GM23338 (cell line): ENCODE measurements at regions not wholly inside any gene's neighbourhood (a gene's known extent, or its start where the extent isn't known, plus 50 kb on each side); places are given as distances from the start of the nearest gene placed in this dataset.
"Not testable (repeated sequence)": the region's sequence is repeated elsewhere in the genome, so short reads cannot be mapped to it uniquely, and the experiment has no call there.

Experiments used
- ATAC-seq: fragments of 200-7000 bp; cut with Tn5 transposase; 3 replicates; pipeline ENCODE4 v1.9.1; 2020
- DNase-seq: peaks from one replicate; pipeline ENCODE4 v3.0.0-alpha.2; 2015; ENCODE audit warnings: low spot score
- H2AFZ ChIP-seq: fragments of 200-600 bp; sonication (generic); 2 replicates; pipeline ENCODE4 v1.8.0; 2016; ENCODE audit warnings: antibody characterized with exemption, mild to moderate bottlenecking, moderate library complexity
- H3F3A ChIP-seq: fragments of 200-600 bp; sonication (generic); replicated peaks from 2 replicates; pipeline ENCODE4 v1.8.0; 2017; ENCODE audit warnings: antibody characterized with exemption, mixed run types, low read depth
- H3K27ac ChIP-seq: fragments of 200-600 bp; sonication (generic); 2 replicates; pipeline ENCODE4 v1.6.1; 2016; ENCODE audit warnings: low read depth
- H3K27me3 ChIP-seq: fragments of 200-600 bp; sonication (generic); 2 replicates; pipeline ENCODE4 v1.8.0; 2016; ENCODE audit warnings: mild to moderate bottlenecking, mixed run types, moderate library complexity; ENCODE audit not compliant: insufficient read depth
- H3K36me3 ChIP-seq: fragments of 200-600 bp; sonication (generic); 2 replicates; pipeline ENCODE4 v1.8.0; 2016; ENCODE audit warnings: mild to moderate bottlenecking; ENCODE audit not compliant: insufficient read depth
- H3K4me1 ChIP-seq: fragments of 200-600 bp; sonication (generic); 2 replicates; pipeline ENCODE4 v1.8.0; 2016; ENCODE audit warnings: mild to moderate bottlenecking, moderate library complexity; ENCODE audit not compliant: insufficient read depth
- H3K4me2 ChIP-seq: fragments of 200-600 bp; sonication (generic); 2 replicates; pipeline ENCODE4 v1.7.1; 2017; ENCODE audit warnings: mixed run types
- H3K4me3 ChIP-seq: fragments of 200-600 bp; sonication (generic); 2 replicates; pipeline ENCODE4 v1.6.1; 2016; ENCODE audit warnings: mixed run types
- H3K79me2 ChIP-seq: fragments of 200-600 bp; sonication (generic); replicated peaks from 2 replicates; pipeline ENCODE4 v1.8.0; 2017; ENCODE audit warnings: mild to moderate bottlenecking; ENCODE audit not compliant: insufficient read depth
- H3K9me2 ChIP-seq: fragments of 200-600 bp; sonication (generic); 2 replicates; pipeline ENCODE4 v1.8.0; 2017; ENCODE audit not compliant: insufficient read depth
- H4K20me1 ChIP-seq: fragments of 200-600 bp; sonication (generic); replicated peaks from 2 replicates; pipeline ENCODE4 v1.8.0; 2017; ENCODE audit warnings: mild to moderate bottlenecking; ENCODE audit not compliant: insufficient read depth
- H3K27ac Mint-ChIP-seq: 2 replicates; pipeline ENCODE4 v1.8.0; 2020; ENCODE audit warnings: inconsistent platforms, mild to moderate bottlenecking, moderate library complexity, mixed read lengths
- H3K27me3 Mint-ChIP-seq: 3 replicates; pipeline ENCODE4 v1.8.0; 2022; ENCODE audit warnings: low read depth, mild to moderate bottlenecking, moderate library complexity, mixed read lengths, inconsistent platforms; ENCODE audit not compliant: insufficient read depth, poor library complexity
- H3K36me3 Mint-ChIP-seq: 3 replicates; pipeline ENCODE4 v1.8.0; 2021; ENCODE audit warnings: low read depth, mild to moderate bottlenecking, inconsistent platforms, moderate library complexity, mixed read lengths
- H3K4me1 Mint-ChIP-seq: 3 replicates; pipeline ENCODE4 v1.8.0; 2020; ENCODE audit warnings: mild to moderate bottlenecking, inconsistent platforms, mixed read lengths
- H3K4me3 Mint-ChIP-seq: 3 replicates; pipeline ENCODE4 v1.8.0; 2021; ENCODE audit warnings: moderate library complexity, mild to moderate bottlenecking, inconsistent platforms, mixed read lengths
- H3K9me3 Mint-ChIP-seq: 3 replicates; pipeline ENCODE4 v1.8.0; 2020; ENCODE audit warnings: moderate library complexity, mild to moderate bottlenecking, inconsistent platforms, mixed read lengths
- CTCF ChIP-seq, 2 experiments: fragments of 200-600 bp in 1 of 2; sonication (generic) in 1 of 2; conservative IDR thresholded peaks; 2 replicates each; pipeline versions ENCODE4 v1.5.1 to v1.6.1; 2016 to 2017; ENCODE audit warnings: antibody characterized with exemption in 2 of 2, low read depth in 2 of 2, mild to moderate bottlenecking in 2 of 2, moderate library complexity in 1 of 2
- JUNB ChIP-seq: IDR thresholded peaks from one replicate; pipeline ENCODE4 v1.6.1; 2016; ENCODE audit warnings: antibody characterized with exemption; ENCODE audit not compliant: unreplicated experiment
- STAT1 ChIP-seq: IDR thresholded peaks from one replicate; pipeline ENCODE4 v1.6.1; 2016; ENCODE audit warnings: antibody characterized with exemption; ENCODE audit not compliant: unreplicated experiment
- ZNF462 ChIP-seq: fragments of 250-450 bp; sonication (Bioruptor Pico); IDR thresholded peaks from 2 replicates; pipeline ENCODE4 v1.5.0; 2020; ENCODE audit warnings: mild to moderate bottlenecking, moderate library complexity

- TF ChIP-seq ZNF462 (CRISPR knock-in tag) = no peak
Measured at GRCh38 chr9:85298499-85298898, 443.3 kb downstream of the AGTPBP1 start (continued).

- H3K36me3 ChIP-seq, H3K4me3 Mint-ChIP-seq, H3K9me2 ChIP-seq, H3K9me3 Mint-ChIP-seq, H3K27ac Mint-ChIP-seq, H3K27me3 Mint-ChIP-seq, H2AFZ ChIP-seq, H3K4me3 ChIP-seq, H3K27ac ChIP-seq, H3K27me3 ChIP-seq, H3K36me3 Mint-ChIP-seq, H3K4me1 Mint-ChIP-seq, H3K4me1 ChIP-seq, H4K20me1 ChIP-seq, H3F3A ChIP-seq, DNase-seq, H3K79me2 ChIP-seq, H3K4me2 ChIP-seq, ATAC-seq: not testable (repeated sequence)
Measured at GRCh38 chr9:85295244-85295643, 446.5 kb downstream of the AGTPBP1 start.

GRCh38 chr9:85292261-85292660 is 449.5 kb downstream of the AGTPBP1 start:
- Histone ChIP-seq H3K27ac (no peak overlapping the region), H4K20me1 (no peaks in the 10 kb centered on the region), H3K36me3 (no peaks in the 10 kb centered on the region), H3K4me1 (no peaks in the 10 kb centered on the region), H3K9me2 (peaks cover 4% of the 10 kb centered on the region; the same call in 1 of the 2 replicates), H3K79me2 (no peaks in the 10 kb centered on the region), H3F3A (no peaks in the 10 kb centered on the region), H3K4me3 (no peak overlapping the region), H2AFZ (no peak overlapping the region), H3K4me2 (no peak overlapping the region), H3K27me3 (no peaks in the 10 kb centered on the region)
- Mint-ChIP-seq H3K36me3 (peaks cover 14% of the 10 kb centered on the region), H3K27ac (no peak overlapping the region), H3K9me3 (peaks cover 23% of the 10 kb centered on the region), H3K27me3 (no peaks in the 10 kb centered on the region), H3K4me3 (no peak overlapping the region), H3K4me1 (no peaks in the 10 kb centered on the region; the same call in 2 of the 3 replicates)
- ATAC-seq (peak; percentile 82), DNase-seq (peak; percentile 35)
- TF ChIP-seq JUNB (no peak), CTCF (conservative IDR thresholded peaks at IDR 0.05; ENCODE audit: low read depth in 2 of 2) (no peak), STAT1 (no peak)
